ENCODE measurements at regions not wholly inside any gene's neighbourhood (a gene's known extent, or its start where the extent isn't known, plus 50 kb on each side); places are given as distances from the start of the nearest gene placed in this dataset.

- TF ChIP-seq POLR2A (IDR thresholded peaks at IDR 0.05), result no peak
- no peak for TF ChIP-seq CTCF (IDR thresholded peaks at IDR 0.05)
Observed at GRCh38 chr11:111105566-111105965, 140.0 kb upstream of the POU2AF2 start.
